ENCODE measurements at regions not wholly inside any gene's neighbourhood (a gene's known extent, or its start where the extent isn't known, plus 50 kb on each side); places are given as distances from the start of the nearest gene placed in this dataset.
"Not testable (repeated sequence)": the region's sequence is repeated elsewhere in the genome, so short reads cannot be mapped to it uniquely, and the experiment has no call there.

DNA sequence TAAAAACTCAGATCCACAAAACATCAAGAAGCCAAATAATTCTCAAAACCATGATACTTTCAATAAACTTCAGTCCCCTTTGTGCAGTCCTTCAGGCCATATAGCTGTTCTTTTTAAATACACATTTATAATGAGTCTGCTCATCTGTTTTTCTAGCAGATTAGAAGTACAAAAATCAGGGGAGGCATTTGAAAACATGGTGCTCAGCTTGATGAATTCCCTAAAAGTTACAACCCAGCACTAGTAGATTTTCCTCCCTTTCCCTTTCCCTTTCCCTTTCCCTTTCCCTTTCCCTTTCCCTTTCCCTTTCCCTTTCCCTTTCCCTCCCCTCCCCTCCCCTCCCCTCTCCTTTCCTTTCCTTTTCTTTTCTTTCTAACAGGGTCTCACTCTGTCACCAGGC is 884.6 kb upstream of the AMELY start:
- DNase-seq, result no peak

DNA sequence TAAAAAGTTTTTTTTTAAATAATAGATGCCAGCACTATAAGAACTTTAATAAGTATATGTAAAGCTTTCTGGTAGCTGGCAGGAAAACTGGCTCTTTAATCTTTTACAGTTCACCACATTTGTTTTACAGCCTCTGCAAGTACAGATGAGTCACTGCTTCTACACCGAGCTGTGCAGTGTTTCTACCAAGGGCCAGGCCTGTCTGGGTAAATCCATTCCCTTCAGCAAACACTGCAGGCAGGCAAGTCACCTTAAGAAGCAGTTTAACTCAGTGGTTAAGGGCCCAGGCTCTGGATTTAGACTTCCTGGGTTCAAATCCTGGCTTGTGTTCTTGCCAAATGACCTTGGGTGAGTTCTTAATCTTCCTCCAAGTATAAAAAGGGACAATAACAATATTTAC is 882.9 kb upstream of the AMELY start:
- no peak for DNase-seq

DNA sequence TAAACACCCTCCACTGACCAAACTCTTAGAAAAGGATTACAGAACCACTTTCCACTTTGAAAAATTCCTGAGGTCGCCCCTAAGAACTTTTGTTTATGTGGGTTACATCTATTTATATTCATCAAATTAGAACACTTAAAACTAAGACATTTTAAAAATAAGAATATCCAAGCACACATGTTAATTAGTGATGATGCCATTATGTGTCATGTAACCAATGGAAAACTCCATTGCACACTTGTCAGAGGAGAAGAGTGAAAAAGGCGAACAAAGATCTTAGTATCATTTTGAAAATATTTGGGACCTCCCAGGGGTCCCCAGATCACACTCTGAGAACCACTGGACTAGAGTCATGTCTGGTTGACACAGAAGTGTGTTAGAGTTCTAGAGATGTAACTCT is 882.4 kb upstream of the AMELY start:
- no peak for DNase-seq

DNA sequence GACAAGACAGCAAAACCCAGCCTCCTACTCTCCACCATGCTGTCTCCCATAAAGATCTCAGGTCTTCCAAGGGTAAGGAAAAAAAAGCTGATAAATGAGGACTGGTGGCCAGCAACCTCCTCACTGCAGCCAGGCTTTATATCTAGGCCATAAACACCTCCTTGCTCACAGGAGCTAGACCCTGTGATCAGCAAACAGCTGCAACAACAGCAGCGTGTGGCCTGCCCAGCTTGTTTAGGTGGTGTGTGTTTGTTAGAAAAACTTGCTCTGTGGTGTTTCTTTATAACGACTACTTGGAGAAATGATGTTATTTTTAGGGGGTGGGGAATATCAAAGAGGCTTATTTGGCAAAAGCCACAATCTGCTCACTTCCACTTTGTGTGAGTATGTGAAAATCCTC is 880.9 kb upstream of the AMELY start:
- DNase-seq, result no peak

DNA sequence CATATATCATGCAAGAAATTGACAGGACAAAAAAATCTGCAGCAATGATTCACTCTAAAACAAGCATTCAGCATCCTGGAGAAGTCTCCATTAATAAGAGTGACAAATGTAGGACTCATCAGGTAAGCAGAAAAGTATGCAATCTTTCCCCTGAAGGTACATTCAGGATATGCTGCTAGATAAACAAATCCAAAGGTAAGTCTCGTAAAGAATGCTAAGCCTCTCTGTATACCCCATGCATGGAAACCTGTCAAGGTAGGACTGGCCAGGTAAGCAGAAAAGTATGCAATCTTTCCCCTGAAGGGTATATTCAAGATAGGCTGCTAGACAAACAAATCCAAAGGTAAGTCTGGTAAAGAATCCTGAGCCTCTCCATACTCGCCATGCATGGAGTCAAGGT is 869.9 kb upstream of the AMELY start:
- DNase-seq, result no peak

DNA sequence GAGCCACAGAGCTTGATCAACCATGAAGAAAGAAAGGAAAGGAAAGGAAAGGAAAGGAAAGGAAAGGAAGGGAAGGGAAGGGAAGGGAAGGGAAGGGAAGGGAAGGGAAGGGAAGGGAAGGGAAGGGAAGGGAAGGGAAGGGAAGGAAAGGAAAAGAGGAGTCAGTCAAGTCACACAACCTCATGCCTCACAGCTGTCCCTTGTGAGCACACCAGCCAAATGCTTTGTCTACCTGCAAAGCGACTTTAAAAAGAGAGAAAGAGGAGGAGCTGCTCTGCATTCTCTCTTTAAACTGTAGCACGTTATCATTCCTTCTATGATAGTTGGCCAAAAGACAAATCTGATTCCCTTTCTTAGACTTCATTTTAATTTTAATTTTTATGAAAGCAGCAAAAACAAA is 863.9 kb upstream of the AMELY start:
- not testable (repeated sequence) for DNase-seq

DNA sequence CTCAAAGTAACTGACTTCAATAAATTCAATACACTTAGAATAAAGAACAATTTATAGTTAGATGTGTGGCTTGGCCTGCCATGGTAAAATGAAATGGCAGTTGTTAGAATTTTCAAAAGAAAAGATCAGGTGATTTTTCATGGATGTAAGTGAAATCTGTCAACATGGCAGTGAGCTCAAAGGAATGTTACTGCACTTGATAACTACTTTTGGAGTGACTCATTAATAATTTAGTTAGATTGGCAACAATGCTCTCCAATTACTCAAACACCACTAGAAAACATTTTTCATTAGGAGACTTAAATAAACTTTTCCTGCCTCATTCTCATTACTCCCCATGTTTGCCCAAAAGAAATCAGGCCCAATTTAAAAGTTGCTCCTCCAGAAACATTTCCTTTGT is 860.2 kb upstream of the AMELY start:
- no peak for DNase-seq

DNA sequence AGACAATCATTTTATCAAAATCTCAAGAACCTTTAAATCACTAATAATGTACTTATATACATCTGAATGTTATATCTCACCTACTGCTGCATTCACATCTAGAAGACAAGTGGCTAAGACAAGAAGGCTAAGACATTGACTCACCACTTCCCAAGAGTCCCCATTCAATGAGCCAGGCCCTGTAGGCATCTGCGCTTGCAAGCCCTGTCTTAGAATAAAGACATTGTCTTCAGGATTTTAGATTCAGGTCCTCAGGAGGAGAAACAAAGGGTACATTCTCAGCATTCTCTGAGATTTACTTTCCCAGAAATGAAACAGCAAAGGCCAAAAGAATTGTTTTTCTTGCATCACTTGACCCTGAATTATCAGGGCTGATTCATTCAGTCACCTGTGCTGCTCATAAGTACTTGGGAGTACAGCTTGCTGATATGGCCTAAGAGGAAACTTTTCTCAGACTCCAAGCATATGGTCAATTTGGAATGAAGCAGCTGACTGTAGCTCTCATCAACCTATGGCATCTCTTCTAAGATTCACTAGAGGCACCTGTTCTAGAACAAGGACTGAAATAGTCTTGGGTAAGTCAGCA is 858.3 kb upstream of the AMELY start:
- no peak for DNase-seq

DNA sequence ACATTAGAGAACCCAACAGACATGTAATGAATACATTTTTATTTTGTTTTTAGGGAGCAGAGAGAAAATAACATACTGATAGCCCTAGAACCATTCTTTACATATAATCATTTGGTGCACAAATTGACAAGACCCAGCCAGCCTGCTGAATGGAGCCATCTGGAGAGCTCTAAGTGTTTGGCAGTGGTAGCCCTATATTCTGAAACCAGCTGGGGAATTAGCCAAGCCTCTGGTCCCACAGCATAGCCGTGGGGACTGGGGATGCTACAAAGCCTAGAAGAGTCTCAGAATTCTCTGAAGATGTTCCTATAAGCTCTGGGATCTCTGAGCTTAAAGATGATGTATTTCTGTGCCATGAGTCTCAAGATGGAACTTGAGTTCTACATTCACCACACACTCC is 857.3 kb upstream of the AMELY start:
- no peak for DNase-seq

DNA sequence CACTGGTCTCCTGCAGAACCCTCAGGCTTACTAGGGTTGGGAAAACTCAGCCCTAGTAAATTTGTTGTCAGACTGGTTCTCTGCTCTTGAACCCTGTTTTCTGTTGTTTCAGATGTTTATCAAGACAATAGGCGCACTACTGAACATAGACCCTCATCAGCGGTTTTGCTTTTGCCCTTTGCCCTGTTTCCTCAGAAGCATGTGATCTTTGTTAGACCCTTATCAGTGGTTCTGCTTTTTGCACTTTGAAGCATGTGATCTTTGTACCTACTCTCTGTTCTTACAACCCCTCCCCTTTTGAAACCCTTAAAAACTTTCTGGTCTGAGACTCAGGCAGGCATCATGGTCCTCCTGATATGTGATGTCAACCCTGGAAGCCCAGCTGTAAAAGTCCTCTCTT is 842.2 kb upstream of the AMELY start:
- DNase-seq, result no peak

DNA sequence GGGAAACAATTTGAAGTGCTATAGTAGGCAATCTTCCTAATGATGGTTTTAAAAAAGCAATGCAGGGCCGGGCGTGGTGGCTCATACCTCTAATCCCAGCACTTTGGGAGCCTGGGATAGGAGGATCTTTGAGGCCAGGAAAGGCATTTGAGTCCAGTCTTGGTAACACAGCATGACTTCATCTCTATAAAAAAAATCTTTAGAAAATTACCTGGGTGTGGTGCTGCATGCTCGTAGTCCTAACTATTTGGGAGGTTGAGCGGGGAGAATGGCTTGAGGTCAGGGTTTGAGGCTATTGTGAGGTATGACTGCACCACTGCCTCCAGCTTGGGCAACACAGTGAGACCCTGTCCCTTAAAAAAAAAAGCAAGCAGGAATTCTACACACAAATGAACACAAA is 835.2 kb upstream of the AMELY start:
- DNase-seq, result no peak

DNA sequence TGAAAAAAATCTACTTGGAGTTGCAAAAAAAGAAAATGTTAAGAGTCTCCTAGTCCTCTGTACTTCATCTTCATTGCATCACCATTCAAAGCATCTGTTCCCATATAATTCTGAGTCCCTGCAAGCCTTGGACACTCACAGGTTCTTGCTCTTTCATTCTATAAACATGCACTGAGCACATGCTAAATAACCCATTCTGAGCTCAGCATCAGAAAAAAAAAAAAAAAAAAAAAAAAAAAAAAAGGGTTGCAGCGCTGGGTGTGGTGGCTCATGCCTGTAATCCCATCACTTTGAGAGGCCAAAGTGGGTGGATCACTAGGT is 834.0 kb upstream of the AMELY start:
- DNase-seq, result no peak

DNA sequence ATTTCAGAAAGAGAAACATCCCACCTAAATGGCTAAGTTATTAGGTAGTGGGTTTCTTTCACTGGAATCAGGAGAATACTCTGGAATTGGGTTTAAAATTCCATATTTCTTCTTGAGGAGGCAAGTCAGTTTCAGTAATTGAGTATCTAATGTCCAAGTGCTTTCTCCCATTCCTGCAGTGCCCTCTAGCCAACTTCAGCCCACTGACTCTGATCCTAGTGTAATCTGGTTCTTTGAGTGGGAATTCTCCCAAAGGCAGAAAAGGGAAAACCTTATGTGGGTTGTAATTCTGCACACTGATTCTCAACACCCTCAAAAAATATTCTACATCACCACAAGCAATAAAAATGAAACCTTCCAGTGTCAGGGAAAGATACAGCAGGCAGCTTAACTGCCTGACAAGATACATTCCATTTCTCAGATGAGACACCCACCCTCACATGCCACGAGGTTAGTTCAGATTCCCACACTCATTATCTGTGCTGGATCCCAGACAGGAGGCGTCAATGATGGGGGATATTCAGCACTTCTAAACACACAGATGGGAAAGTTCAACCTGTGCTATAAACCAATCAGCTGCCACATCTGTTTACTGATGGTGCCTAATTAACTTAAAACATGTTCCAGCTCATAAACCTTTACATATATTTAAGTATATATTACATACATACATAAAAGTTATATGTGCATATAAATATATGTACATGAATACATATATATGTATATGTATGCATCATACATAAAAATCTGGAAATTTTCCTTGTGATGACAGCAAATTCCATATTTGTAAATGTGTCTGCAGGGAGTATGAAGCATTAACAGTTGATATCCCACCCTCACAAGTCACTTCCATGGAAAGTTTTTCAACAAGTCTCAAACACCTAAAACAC is 833.4 kb upstream of the AMELY start:
- DNase-seq, result no peak

DNA sequence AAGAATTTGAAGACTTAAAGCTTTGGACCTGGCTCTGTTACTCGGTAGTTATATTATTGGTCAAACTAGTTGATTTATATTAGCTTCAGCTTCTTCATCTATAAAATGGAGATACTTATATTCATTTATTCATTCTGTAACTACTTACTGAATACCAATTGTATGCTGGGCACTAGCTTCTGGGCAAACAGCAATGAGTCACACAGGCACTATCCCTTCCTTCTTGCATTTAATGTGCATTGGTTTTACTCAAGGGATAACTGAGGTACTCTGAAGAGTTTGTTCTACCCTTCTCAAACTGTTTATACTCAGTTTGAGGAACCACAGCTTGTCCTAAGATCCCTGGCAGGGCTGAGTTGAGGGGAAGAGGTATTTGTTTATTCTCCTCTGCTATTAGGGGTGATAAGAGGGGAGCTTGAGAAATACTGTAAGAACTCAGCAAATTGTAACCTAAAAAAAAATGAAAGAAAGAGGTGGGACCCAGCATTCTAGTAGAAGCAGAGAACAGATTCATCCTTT is 825.4 kb upstream of the AMELY start:
- no peak for DNase-seq

DNA sequence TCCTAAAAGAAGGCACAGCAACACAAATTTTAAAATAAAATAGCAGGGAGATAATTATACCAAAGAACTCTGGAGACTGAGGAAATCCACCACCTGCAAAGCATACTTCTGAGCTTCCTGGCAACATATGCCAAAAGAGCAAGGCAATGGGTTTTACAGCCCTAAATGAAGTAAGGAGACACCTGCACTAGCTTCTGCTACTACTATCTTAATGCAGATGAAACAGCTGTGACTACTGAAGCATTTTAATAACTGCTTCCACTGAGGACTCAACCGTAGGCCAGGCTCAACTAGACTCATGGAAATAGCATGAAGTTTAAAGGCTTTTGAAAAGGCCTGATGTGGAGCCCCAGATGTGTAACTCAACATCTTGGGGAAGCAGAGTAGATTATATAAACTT is 820.1 kb upstream of the AMELY start:
- DNase-seq, result no peak

DNA sequence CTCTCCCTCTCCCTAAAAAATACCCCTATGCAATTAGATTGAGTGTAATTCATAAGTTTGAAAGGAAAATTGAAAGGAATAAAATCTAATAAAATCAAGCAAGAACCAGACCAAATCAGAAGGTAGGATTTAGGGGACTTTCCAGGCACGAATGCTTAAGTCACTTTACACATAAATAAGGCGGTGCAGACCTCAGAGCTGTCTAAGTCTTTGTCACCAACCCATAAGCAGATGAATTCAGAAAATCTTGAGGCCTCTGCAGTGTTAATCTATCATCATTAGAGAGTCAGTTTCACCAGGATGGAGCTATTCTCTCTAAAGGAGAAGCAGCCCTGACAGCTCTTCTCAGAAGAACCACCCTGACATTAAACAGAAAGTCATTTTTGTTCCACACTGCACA is 819.1 kb upstream of the AMELY start:
- DNase-seq, result no peak

DNA sequence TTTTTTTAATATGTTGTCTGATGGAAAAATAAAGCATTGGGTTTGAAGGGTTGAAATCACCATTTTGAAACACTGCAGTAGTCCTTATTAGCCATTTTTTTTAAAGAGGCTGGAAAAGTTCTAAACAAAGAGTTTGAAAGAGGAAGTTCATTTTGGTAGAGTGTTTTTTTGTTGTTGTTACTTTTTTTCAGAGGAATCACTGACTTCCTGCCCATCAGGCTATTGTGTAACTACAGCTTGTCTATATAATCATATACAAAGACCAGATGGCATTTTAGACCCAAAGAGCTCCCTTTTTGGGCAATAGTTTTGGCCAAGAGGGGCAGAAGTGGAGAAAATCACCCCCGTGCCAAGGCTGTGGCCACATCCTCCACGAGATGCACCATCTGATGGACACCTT is 818.5 kb upstream of the AMELY start:
- no peak for DNase-seq

DNA sequence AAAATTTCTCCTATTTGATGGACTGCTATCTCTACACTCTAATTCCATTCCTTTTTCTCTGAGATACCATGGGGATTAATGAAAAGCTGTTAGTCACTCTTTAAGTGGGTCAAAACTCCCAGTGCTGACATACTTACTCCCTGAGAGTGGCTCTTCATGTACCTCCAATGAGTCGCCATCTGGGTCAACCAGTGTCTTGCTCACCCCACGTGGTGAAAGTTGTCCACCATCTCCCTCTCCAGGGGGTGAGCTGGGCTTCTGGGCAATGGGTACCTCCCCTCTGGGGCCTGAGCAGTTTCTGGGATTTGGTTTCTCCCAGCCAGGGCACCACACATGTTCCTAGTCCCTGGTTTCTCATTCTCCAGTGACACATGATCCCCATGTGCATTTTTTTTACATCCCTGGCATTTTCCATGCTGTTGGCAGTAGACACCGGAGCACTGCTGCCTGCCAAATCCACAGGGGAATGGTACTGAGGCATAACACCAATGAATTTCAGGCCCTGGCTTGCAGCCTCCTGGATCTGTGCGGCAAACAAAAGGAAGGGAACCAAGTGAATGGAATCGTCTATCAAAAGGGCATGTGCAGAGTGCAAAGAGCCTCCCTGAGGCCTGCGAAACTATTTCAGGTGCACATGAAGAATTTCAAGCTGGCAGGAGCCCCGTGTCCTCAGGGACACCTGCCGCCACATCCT is 817.9 kb upstream of the AMELY start:
- DNase-seq, result no peak

DNA sequence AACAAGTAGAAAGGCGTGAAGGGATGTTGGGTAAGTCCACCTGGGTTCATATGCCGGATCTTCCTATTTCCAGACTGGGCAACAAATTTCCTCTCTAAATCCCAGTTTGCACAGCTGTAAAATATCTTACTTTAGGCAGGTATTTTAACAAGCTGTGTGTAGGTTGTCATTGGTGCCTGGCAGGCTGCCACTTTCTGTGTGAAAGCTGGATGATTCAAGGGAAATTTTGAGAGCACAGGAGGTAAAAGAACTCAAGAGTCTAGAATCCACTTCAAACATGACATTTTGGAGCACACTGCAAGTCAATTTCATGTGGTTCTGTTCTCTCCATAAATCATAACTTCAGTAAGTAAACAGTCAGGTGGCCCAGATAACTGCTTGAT is 817.4 kb upstream of the AMELY start:
- DNase-seq, result peak in 1 of 2 experiments; percentile 6

DNA sequence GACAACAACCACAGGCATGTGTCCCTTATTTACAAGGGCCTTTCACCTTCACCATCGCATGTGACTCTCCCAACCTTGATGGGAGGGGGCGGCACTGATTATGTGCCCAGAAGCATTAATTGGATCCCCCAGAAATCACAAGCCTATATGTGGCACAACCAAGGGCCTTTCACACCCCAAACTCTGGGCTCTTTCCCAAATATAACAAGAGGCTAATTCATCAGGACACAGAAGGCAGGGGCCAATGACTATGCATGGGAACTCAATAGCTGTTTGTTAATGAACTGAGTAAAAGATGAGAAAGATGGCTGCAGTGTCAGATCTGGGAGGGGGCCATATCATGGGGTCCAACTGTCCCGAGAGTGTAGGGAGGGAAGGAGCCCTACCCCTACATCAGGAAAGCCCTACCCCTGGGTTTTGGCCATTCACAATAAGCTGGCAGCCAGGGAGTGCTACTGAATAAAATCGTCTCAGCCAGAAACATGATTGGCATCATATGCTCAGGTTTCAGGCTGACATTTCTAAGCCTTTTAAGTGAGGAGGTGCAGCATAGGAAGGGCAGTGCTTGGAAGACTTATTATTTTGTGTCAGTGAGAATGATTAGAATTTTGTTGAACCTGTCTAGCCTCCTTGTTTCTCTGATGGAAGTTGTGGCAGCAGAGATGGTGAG is 814.4 kb upstream of the AMELY start:
- no peak for DNase-seq

DNA sequence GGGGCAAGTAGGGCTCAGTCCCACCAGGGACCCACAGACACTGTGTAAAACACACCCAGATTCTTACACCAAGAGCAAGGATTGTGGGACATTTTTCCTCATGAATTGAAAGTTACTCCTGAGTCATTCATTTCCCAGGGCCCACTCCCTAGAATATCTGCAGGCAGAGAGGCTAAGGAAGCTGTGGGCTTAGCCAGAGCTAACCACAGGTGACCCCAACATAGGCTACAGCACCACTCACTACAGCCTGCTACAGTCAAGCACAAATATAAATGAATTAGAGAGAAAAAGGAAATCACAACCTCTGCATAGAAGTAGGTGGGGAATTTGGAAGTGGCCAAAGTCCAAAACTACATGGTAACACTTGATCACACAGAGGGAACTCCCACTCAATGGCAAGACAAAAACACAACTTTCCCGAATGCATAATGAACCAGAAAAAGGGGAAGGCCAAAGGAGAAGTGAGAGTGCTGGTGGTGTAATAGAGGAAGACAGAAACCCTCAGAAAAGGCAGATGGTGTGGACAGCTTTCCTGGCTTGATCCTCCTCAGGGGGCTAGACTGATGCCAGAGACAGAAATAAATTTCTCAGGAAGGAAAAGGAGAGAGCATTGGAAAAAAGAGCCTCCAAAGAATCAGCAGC is 812.6 kb upstream of the AMELY start:
- DNase-seq, result no peak

DNA sequence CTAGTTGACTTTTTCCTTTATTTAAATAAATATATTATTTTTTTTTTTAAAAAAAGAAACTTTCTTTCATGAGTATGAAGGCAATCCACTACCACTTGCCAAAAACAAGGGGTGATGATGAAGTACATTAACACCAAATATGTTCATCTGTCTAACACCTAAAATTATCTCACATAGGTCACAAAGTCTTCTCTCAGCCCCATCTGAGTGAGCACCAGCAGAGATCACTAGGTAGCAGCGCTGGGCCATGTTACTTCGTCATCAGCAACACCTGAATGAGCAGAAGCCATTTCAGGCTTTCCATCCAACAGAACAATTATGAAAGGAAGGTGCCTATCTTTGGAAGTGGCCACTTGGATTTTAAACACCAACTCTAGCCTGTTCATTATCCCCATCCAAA is 811.6 kb upstream of the AMELY start:
- DNase-seq, result no peak

DNA sequence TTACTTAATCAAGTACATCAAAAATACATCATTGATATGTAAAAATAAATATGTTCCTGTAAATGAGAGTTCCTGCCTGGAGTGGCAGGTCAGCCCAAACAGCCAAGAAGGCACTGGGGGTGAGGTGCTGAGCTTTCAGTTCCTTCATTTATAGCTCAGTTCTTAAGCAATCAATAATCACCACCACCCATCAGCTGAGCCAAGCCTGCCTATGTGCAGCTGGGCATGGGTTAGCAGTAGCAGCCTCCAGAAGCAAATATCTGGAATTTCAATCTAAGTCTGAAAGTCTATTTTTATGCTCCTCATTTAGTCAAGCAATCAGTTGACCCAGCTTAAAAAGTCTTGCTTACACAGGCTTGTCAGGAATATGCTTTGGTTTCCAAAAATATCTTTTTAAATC is 811.0 kb upstream of the AMELY start:
- no peak for DNase-seq

All from stimulated activated CD4-positive, alpha-beta T cell treated with anti-CD3 and anti-CD28 coated beads, Interleukin-4, amount 100 ng/mL, for 4 hours (primary cell).